GM19035 (cell line): ENCODE measurements at regions not wholly inside any gene's neighbourhood (a gene's known extent, or its start where the extent isn't known, plus 50 kb on each side); places are given as distances from the start of the nearest gene placed in this dataset.

Source experiments
- ATAC-seq: cut with Tn5 transposase; IDR thresholded peaks from one replicate; pipeline ENCODE4 v1.9.1; 2021; ENCODE audit not compliant: unreplicated experiment

- ATAC-seq: no peak
Measured at GRCh38 chr7:18081617-18082016, 54.0 kb upstream of the PRPS1L1 start.

- ATAC-seq: no peak
Measured at GRCh38 chr7:18082169-18082568, 54.5 kb upstream of the PRPS1L1 start.

GRCh38 chr7:18086165-18087025 is 58.7 kb upstream of the PRPS1L1 start:
- no peak for ATAC-seq

GRCh38 chr7:18087026-18087686 is 59.5 kb upstream of the PRPS1L1 start:
- no peak for ATAC-seq

- no peak for ATAC-seq
Measured at GRCh38 chr7:18087687-18088078, 60.0 kb upstream of the PRPS1L1 start.

GRCh38 chr7:18096087-18096486 is 68.4 kb upstream of the PRPS1L1 start:
- no peak for ATAC-seq

GRCh38 chr7:18102576-18102975 is 74.9 kb upstream of the PRPS1L1 start:
- ATAC-seq: no peak

- no peak for ATAC-seq
Measured at GRCh38 chr7:18103436-18104218, 76.0 kb upstream of the PRPS1L1 start.

- ATAC-seq: no peak
Measured at GRCh38 chr7:18109762-18110161, 82.1 kb upstream of the PRPS1L1 start.

GRCh38 chr7:18116661-18117060 is 89.0 kb upstream of the PRPS1L1 start:
- no peak for ATAC-seq

GRCh38 chr7:18117482-18117881 is 89.8 kb upstream of the PRPS1L1 start:
- no peak for ATAC-seq

GRCh38 chr7:18119985-18120384 is 92.3 kb upstream of the PRPS1L1 start:
- ATAC-seq: no peak

- no peak for ATAC-seq
Measured at GRCh38 chr7:18123508-18124239, 96.0 kb upstream of the PRPS1L1 start.

GRCh38 chr7:18125476-18125875 is 97.8 kb upstream of the PRPS1L1 start:
- ATAC-seq: no peak

GRCh38 chr7:18126281-18126680 is 98.6 kb upstream of the PRPS1L1 start:
- no peak for ATAC-seq

- ATAC-seq: no peak
Measured at GRCh38 chr7:18128846-18129245, 101.2 kb upstream of the PRPS1L1 start.

- ATAC-seq: no peak
Measured at GRCh38 chr7:18132811-18133210, 105.2 kb upstream of the PRPS1L1 start.

- no peak for ATAC-seq
Measured at GRCh38 chr7:18133921-18134320, 106.3 kb upstream of the PRPS1L1 start.

GRCh38 chr7:18140943-18141342 is 113.3 kb upstream of the PRPS1L1 start:
- ATAC-seq: no peak

- ATAC-seq: no peak
Measured at GRCh38 chr7:18144166-18144565, 116.5 kb upstream of the PRPS1L1 start.

- ATAC-seq: no peak
Measured at GRCh38 chr7:18145160-18145559, 117.5 kb upstream of the PRPS1L1 start.
